Daoy (cell line): ENCODE measurements at regions not wholly inside any gene's neighbourhood (a gene's known extent, or its start where the extent isn't known, plus 50 kb on each side); places are given as distances from the start of the nearest gene placed in this dataset.

Source experiments
- DNase-seq: peaks from one replicate; pipeline ENCODE4 v3.0.0-alpha.2; 2015; ENCODE audit warnings: low read depth

DNA sequence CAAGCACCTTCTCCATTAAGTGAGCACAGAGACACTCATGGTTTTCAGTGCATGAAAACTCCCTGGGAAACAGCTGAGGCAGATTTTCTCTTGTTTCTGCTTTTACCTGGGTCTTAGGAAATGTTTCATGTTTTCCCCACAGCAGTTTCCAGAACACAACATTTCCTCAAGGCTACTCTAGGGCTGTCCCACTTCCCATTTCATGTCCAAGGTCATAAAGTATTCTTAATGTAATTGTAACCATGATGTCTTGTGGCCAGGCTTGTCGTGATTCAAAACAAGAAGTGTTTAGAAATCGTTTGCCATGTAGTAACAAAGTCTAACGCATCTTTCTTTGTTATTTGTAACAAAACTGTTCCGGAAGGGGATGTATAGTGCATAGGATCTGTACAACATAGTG, 83.8 kb upstream of the NRP1 start:
- no peak for DNase-seq

DNA sequence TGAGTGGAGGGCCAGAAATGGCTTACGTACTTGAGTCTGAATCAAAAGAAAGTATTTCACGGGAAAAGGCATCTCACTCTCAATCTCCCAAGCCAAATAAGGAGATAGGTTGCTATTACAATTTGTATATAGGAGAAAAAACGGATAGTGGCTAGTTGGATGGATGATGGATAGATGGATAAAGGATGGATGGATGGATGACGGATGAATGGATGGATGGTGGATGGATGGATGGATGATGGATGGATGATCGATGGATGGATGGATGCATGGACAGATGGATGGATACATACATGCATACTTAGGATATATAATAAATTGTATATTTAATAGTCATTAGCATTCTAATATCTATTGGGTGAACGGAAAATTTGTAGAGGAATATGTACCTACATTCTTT, 82.2 kb upstream of the NRP1 start:
- no peak for DNase-seq

DNA sequence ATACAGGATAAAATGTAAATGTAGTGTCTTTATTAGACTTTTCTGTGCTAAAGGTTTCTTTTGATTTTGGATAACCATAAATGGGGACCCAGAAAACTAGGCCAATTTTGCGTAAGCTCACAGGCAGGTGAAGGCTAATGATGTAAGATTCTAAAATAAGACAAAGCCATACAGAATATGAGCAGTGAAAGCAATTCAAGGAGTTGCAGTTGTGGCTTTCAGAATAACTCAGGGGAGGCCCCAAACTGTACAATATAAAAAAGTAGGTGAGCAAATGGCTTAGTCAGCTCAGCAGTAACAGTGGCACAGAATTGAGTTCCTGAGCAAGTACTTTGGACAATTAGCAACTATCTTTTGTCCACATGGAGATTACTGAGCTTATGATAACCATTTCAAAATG, 81.7 kb upstream of the NRP1 start:
- no peak for DNase-seq

DNA sequence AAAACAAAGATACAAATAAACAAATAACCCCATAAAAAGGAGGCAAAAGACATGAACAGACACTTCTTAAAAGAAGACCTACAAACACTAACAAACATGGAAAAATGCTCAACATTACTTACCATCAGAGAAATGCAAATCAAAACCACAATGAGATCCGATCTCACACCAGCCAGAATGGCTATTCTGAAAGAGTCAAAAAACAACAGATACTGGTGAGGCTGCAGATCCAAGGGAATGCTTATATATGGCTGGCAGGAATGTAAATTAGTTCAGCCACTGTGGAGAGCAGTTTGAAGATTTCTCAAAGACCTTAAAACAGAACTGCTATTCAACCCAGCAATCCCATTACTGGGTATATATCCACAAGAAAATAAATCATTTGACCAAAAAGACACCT, 80.4 kb upstream of the NRP1 start:
- no peak for DNase-seq

DNA sequence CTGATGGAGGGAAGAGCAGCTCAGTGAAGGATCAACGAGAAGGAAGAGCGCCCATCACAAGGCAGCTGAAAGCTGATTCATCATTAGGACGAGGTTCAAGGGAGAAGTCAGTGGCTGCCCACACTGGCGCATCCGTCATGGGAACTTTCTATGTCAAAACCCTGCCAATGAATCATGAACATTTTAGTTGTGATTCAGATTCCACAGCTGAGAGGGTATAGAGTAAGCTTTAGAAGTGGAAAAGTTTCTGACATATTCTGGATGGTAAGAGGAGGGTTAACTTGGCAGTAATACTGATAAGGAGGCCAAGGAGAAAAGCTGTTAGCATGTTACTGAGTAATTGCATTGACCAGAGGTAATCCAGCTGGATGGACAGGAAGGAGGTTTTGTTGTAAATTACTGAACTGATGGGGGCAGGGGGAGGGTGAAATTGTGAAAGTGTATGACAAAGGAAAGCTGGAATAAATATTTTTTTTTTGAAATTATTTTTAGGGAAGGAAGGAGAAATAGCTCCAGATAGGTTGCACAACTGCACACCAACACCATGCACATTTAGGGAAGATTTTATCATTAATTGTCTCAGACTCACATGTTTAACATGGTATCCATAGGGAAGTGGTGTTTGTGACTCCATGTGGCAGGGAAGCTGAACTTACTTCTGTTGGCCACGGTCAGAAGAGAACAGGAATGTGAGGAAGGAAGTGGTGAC, 78.3 kb upstream of the NRP1 start:
- DNase-seq, result peak; percentile 87

DNA sequence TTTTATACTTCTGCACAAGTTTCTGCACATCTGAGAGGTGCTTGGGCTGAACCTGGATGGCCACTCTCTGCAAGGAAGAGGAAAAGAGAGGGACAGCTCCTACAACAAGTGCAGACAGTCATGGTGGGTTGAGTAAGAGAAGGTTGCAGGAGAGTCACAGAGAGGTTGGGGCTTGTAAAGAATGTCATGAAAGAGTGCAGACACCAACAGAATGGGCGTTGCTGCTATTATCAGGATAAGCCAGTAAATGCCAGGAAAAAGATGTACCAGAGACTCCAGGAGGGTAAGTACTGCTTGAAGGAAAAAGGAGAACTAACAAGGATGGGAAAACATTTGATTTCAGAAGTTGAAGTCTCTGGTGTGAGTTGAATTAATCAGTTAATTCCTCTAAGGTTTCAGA, 77.8 kb upstream of the NRP1 start:
- DNase-seq, result no peak

DNA sequence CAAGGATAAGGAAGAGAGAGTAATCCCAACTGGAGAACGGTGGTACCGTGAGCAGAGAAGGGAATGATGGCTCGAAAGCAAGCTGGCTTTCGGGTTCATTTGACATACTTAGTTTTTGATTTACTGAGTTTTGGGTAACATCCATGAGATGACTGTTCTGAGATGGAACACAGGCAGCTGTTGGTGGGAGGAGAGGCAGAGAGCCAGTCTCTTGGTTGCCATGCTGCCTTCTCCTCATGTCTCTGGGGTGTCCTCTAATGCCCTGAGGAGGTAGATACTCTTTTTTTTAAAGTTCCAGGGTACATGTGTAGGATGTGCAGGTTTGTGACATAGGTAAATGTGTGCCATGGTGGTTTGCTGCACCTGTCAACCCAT, 76.4 kb upstream of the NRP1 start:
- no peak for DNase-seq

DNA sequence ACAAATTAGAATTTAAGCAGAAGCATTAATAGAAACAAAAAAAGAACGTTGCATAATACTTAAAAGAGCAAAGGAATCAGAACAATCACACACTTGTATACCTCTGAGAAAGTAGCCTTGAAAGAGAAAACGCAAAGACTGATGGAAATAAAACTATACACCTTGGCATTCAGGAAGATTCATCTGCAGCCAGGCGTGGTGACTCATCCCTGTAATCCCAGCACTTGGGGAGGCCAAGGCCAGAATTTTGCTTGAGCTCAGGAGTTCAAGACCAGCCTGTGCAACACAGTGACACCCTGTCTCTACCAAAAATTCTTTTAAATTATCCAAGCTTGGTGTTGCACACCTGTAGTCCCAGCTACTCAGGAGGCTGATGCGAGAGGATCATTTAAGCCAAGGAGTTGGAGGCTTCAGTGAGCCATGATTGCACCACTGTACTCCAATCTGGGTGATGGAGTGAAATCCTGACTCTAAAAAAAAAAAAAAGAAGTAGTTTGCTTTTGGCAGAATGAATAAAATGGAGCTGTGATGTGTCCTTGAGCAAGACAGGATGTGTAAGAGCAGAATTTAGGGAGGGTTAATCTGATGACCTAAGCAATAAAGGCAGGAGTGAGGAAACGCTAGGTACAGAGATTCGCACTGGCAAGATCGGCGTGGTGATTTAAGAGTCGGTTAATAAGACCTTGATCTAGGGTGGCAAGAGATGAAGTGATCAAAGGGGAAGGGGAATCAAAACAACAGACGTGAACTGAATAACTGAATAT, 75.8 kb upstream of the NRP1 start:
- peak; percentile 40 for DNase-seq

DNA sequence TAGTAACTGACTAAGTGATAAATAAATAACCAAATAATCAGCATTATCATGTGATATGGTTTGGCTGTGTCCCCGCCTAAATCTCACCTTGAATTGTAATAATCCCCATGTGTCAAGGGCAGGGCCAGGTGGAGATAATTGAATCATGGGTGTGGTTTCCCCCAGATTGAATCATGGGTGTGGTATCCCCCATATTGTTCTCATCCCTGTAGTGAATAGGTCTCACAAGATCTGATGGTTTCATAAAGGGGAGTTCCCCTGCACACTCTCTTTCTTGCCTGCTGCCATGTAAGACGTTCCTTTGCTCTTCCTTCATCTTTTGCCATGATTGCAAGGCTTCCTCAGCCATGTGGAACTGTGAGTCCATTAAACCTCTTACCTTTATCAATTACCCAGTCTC, 72.1 kb upstream of the NRP1 start:
- no peak for DNase-seq

DNA sequence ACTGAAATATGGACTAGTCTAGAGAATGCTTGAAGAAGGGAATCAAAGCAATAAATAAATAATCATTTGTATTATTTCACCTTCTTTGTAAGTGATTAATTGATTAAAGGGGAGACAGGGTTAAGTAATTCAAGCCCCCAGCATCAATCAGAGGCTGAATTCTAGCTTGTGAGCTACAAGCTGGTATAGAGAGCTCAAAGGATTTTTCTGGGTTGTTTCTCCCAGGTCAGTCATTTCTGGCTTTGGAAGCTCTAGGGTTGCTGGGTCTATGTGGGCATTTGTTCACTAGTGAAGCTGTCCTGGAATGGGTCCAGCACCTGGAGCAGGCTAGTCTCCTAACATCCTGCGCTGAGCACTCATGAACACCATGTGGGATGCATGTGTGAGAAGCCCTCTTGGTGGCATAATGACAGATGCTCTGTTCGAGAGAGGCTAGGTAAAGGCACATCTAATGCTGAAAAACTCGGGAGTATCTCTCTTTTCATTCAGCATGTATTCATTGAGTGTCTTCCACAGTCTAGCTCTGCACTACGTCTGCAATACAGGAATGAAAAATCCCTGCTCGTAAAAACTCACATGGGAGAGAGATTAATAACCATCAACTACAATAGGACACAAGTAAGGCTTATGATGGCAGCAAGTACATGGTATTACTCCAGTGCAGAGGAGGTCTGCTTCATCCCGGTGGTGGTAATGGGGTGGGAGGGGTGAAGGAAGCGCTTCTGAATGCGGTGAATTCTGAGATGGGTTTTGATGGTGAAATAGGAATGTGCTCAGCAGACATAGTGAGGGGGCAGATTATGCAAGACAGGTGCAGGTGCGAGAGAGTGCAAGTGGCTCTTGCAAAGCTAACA, 68.0 kb upstream of the NRP1 start:
- no peak for DNase-seq

DNA sequence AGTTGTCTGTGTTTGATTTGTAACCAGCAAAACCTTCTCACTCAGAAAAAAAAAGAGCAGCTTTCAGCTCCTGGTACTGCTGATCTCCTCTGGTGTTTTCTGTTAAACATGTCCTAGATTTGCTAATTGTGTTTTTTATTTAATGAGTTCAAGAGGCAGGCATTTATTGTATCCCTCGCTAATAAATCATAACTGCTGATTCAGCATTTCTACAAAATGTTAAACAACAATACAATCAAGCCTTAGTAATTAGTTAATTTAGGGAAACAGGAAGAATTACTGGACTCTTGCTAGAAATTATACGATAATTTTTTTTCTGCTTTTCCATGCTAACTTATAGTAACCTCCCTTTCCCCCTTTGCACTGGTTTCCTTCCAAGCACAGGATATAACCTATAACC, 66.8 kb upstream of the NRP1 start:
- DNase-seq, result no peak

DNA sequence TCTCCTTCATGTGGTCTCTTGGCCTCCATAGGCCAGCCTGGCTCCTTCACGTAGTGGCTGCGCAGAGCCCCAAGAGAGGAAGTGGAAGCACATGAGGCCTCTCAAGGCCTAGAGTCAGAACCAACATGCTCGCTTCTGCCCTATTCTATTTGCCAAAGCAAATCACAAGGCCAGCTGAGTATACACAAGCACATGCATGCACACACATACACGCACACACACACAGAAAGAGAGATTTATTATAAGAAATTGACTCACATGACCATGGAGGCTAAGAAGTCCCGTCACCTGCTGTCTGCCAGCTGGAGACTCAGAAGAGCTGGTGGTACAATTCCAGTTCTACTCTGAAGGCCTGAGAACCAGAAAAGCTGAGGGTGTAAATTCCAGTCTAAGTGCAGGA, 64.3 kb upstream of the NRP1 start:
- no peak for DNase-seq

DNA sequence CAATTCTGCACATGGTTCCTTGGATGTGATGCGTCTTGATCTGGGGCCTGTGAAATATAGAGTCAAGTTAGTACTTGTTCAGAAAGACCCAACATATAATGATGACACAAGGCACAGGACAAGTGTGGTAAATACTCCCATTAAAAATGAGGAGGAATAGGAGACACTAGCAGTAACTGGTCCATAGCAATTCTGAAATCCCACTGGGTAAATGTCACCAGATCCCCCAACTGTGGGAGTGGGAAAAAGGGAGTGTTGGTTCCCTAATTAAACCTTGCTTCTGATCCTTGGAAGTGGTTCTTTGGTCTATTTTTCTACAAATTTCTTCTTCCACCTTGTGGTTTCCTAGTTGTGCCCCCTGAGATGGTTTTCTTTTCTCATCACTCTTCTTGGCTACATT, 62.5 kb upstream of the NRP1 start:
- DNase-seq, result no peak

DNA sequence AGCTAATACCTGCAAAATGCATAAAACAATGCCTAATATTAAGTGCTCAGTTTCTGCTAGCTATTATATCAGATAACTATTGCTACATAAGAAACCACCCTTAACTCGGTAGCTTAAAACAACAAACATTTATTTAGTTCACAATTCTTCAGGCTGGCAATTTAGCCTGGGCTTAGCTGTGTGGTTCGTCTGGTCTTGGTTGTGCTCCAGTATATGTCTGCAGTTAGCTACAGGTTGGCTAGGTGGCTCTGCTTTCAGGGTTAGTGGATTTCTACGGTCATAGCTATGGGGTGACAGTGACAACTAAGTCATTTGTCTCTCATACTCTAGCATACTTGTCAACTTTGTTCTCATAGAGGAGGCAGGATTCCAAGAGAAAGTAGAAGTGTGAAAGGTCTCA, 61.8 kb upstream of the NRP1 start:
- no peak for DNase-seq

DNA sequence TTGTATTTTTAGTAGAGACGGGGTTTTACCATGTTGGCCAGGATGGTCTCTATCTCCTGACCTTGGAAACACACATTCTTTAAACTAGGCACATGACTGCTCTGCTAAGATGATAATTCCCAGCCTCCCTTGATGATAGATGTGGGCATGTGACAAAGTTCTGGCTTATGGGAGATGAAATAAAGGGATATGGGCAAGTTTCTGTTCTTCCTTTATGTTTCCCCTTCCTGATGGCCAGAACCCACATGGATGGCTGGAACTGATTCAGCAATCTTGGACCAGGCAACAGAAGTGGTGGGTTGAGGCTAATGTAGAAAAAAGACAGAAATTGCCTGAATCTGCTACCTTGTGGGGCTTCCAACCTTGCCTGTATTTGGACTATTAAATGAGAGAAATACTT, 60.7 kb upstream of the NRP1 start:
- DNase-seq, result no peak

DNA sequence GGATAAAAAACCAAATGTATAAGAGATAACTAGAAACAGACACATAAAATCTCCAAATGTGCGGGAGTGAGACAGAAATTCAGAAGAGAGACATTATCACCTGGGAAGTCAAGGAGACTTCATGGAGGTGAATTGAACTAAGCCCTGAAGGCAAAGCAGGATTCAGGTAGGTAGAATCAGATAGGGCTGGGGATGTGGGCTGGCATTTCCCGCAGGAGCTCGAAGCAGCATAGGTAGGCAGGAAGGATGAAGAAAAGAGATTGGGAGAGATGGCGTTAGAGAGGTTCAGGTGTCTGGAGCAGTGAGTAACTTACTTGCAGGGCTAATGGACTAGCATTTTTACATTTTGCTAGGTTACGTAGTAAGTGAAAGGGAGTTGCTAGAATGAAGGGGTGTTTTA, 58.2 kb upstream of the NRP1 start:
- DNase-seq, result no peak

DNA sequence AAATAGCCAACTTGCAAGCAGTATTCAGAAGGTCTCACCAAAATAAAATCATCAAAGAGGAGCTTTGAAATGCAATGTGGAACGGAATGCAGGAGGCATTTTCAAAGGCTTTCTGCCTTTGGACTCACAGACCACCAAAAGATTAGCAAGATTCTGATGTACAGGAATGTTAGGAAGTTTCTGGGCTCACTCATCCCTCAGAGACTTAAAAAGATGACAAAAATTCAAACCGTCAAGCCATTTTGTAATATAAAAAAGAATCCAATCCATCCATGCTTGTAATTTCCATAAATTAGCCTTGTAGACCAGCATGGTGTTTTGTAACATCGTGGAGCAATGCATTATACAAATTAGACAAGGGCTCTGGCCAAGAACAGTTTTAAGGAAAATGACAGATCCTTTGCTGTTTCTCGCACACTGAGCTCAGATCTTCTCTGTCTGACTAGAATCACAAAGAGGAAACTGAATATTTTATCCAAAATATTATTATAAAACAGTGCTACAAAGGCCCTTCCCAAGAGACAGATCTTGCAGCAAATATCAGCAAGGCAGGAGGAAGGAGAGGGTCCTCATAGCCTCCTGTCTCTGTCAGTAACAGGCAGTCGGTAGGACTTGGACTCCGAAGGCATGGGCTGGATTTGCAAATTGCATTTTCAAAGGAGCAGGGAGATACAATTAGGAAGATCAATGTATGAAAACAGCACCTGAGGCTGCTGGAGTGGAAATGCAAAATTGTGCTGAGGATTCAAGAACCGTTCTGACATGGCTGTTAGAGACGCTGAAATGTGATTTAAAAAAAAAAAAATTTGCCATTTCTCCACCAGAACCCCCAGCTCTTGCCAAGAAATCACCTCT, 57.4 kb upstream of the NRP1 start:
- no peak for DNase-seq

DNA sequence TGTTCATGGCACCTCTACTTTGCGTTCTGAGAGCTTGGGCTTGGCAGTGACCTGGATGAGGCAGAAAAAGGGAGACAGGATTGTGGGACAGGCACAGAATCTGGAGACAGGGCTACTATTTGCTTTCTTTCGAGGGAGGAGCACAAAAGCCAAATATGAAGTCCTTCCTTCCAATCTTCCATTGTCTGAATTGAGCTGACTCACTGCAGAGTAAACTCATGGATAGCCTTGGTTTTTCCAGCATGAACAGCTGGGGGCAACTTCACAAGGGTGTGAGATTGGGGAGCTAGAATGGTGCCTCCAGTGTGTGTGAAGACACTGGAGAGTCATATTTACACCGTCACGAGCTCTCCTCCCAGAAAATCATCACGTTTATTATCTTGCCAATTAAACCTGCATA, 55.6 kb upstream of the NRP1 start:
- DNase-seq, result peak; percentile 7

DNA sequence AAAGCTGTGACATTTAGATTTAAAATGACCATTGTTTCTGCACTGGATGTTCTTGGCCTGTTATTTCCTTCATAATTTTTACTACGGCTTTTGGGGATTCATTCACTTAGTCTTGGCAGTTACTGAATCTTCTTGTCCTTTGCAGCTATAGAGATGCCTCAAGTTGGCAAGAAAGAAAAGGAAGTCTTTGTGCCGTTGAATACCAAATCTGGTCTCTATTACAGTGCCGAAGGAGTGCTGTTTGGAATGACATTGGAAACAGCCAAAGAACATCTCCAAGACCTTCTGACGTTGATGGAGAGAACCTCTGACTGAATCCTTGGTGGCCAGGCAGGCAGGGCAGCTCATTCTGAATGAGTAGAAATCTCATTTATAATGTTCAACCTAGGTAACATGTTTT, 54.3 kb upstream of the NRP1 start:
- no peak for DNase-seq

DNA sequence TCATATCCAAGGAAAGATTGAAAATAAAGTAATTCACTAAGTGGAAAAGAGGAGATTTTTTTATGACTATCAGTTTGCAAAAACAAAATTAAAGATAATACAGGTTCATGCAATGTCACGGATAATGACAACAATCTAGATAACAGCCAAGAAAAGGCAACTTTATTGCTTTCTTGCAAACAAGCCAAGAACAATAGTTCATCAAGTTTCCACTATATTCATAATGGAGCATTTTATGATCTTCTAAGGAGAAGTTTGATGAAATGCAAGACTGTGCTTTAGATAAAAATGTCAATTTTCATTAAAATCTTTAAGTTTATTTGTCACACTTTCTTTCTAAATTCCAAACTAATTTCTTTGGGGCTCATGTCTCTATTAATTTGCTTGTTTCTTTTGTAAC, 53.9 kb upstream of the NRP1 start:
- no peak for DNase-seq

DNA sequence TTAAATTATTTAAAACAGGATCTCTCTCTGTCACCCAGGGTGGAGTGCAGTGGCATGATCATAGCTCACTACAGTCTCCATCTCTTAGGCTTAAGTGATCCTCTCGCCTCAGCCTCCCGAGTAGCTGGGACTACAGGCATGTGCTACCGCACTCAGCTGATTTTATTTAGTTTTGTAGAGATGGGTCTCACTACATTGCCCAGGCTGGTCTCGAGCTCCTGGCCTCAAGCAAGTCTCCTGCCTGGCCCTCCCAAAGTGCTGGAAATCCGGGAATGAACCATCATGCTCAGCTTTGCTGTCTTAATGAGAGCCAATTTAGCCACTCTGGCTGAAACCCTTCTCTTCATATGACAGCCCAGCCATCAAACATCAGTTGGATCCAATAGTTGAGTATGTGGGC, 53.3 kb upstream of the NRP1 start:
- no peak for DNase-seq

DNA sequence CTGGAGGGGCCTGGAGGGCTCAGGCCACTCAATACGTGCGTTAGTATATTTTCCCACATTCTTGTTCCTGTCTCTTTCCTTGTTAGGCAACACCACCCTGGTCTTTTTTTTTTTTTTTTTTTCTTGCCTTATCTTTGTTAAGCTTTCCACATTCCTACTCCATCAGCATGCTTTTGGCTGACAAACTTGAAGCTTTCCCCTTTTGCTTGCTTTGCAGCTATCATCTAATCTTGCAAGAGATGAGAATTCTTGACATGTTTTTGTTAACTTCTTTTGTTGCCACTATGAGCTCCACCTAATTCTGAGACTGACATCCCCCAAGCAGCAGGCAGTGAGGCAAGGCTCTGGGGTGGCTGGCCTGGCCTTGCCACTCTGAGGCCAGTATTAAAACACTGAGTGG, 52.5 kb upstream of the NRP1 start:
- no peak for DNase-seq
